B cell (primary cell): ENCODE measurements at regions not wholly inside any gene's neighbourhood (a gene's known extent, or its start where the extent isn't known, plus 50 kb on each side); places are given as distances from the start of the nearest gene placed in this dataset.

Source experiments
- ATAC-seq: fragments of 200-7000 bp; cut with Tn5 transposase; one replicate; pipeline ENCODE4 v1.10.0; 2021; ENCODE audit warnings: low read depth, mild to moderate bottlenecking, moderate number of reproducible peaks, moderate library complexity
- CTCF ChIA-PET: fragments of 350-600 bp; sonication (Branson Sonifier 250); formaldehyde crosslinking; loops from one replicate; lab custom pipeline; 2021; ENCODE audit warnings: antibody characterized with exemption, inconsistent platforms; lab: Charles Lee
- POLR2A ChIA-PET: fragments of 350-600 bp; sonication (Branson Sonifier 250); formaldehyde crosslinking; loops from one replicate; lab custom pipeline; 2021; ENCODE audit warnings: antibody characterized with exemption; lab: Charles Lee
- DNase-seq: peaks from one replicate; pipeline ENCODE4 v3.0.0; 2013
- H2AFZ ChIP-seq: 2 replicates; pipeline ENCODE4 v1.6.1; 2012; ENCODE audit warnings: mild to moderate bottlenecking, low read depth, low read length; ENCODE audit not compliant: insufficient read depth, poor library complexity, severe bottlenecking
- H3K27ac ChIP-seq, 2 donors: 1 replicate in 1 of 2; 2 replicates in 1 of 2; pipeline ENCODE4 v1.5.1; 2012 to 2013; ENCODE audit warnings: low read length in 2 of 2, mild to moderate bottlenecking in 2 of 2, moderate library complexity in 1 of 2
- H3K27me3 ChIP-seq, 4 experiments: fragments of 200-600 bp in 1 of 4; sonication (generic) in 1 of 4; replicated peaks in 1 of 4; 1 replicate in 2 of 4; 2 replicates in 2 of 4; pipeline versions ENCODE4 v1.6.1 to v1.7.0; 2013 to 2016; ENCODE audit warnings: low read length in 3 of 4, mild to moderate bottlenecking in 2 of 4, mixed read lengths in 1 of 4, moderate library complexity in 1 of 4; ENCODE audit not compliant: insufficient read depth in 4 of 4, control insufficient read depth in 3 of 4; ENCODE audit errors: control extremely low read depth in 1 of 4
- H3K36me3 ChIP-seq, 2 experiments: replicated peaks in 1 of 2; 1 replicate in 1 of 2; 2 replicates in 1 of 2; pipeline versions ENCODE4 v1.6.1 to v1.7.1; 2013; ENCODE audit warnings: low read length in 1 of 2; ENCODE audit not compliant: insufficient read depth in 2 of 2, control insufficient read depth in 1 of 2; ENCODE audit errors: control extremely low read depth in 1 of 2, extremely low read depth in 1 of 2
- H3K4me1 ChIP-seq, 2 donors: fragments of 200-600 bp in 1 of 2; sonication (generic) in 1 of 2; 1 replicate in 1 of 2; 2 replicates in 1 of 2; pipeline versions ENCODE4 v1.5.1 to v1.6.1; 2013 to 2017; ENCODE audit warnings: low read length in 2 of 2; ENCODE audit not compliant: control insufficient read depth in 2 of 2, insufficient read depth in 2 of 2
- H3K4me2 ChIP-seq: replicated peaks from 2 replicates; pipeline ENCODE3; 2012; ENCODE audit warnings: mild to moderate bottlenecking, low read depth, low read length; ENCODE audit not compliant: poor library complexity, severe bottlenecking
- H3K4me3 ChIP-seq, 5 experiments: fragments of 200-600 bp in 1 of 5; sonication (generic) in 1 of 5; 1 replicate in 3 of 5; 2 replicates in 2 of 5; pipeline versions ENCODE4 v1.5.1 to v1.7.0; 2011 to 2016; ENCODE audit warnings: low read length in 4 of 5, mild to moderate bottlenecking in 4 of 5, low read depth in 2 of 5, control low read depth in 1 of 5, moderate library complexity in 1 of 5; ENCODE audit not compliant: insufficient read depth in 1 of 5; ENCODE audit errors: control extremely low read depth in 1 of 5, extremely low read depth in 1 of 5
- H3K79me2 ChIP-seq: fragments of 200-600 bp; sonication (generic); one replicate; pipeline ENCODE4 v1.6.0; 2016; ENCODE audit warnings: low read length; ENCODE audit not compliant: control insufficient read depth, insufficient read depth
- H3K9ac ChIP-seq: fragments of 200-600 bp; sonication (generic); 2 replicates; pipeline ENCODE4 v1.6.1; 2017; ENCODE audit warnings: mild to moderate bottlenecking, low read length, moderate library complexity
- H3K9me3 ChIP-seq, 3 donors: one replicate each; pipeline versions ENCODE4 v1.6.1 to v1.7.1; 2013; ENCODE audit warnings: low read length in 2 of 3; ENCODE audit not compliant: control insufficient read depth in 2 of 3, insufficient read depth in 1 of 3; ENCODE audit errors: control extremely low read depth in 1 of 3
- H4K20me1 ChIP-seq: 2 replicates; pipeline ENCODE4 v1.6.0; 2012; ENCODE audit warnings: mild to moderate bottlenecking, low read length; ENCODE audit not compliant: insufficient read depth, control insufficient read depth, poor library complexity, severe bottlenecking
- H3K27ac Mint-ChIP-seq: one replicate; pipeline ENCODE4 v1.8.0; 2021; ENCODE audit warnings: mixed read lengths
- H3K27me3 Mint-ChIP-seq: one replicate; pipeline ENCODE4 v1.8.0; 2021; ENCODE audit warnings: mixed read lengths
- H3K4me1 Mint-ChIP-seq: one replicate; pipeline ENCODE4 v1.8.0; 2021; ENCODE audit warnings: mixed read lengths
- H3K4me3 Mint-ChIP-seq: one replicate; pipeline ENCODE4 v1.8.0; 2021; ENCODE audit warnings: mixed read lengths
- H3K9me3 Mint-ChIP-seq: one replicate; pipeline ENCODE4 v1.8.0; 2022; ENCODE audit warnings: mixed read lengths; ENCODE audit not compliant: insufficient read depth
- EZH2 ChIP-seq: IDR thresholded peaks from 2 replicates; pipeline ENCODE4 v1.6.1; 2012; ENCODE audit warnings: borderline replicate concordance, low read depth, mild to moderate bottlenecking, moderate library complexity, low read length; ENCODE audit not compliant: insufficient read depth, poor library complexity, severe bottlenecking
- WGBS: methylation state at CpG from one replicate; pipeline ENCODE4 v1.1.5; 2013; ENCODE audit warnings: missing lambda C conversion rate; ENCODE audit not compliant: insufficient coverage; 5-methylcytosine and 5-hydroxymethylcytosine counted together
- intact Hi-C: fragments of 100-400 bp; cut with micrococcal nuclease; formaldehyde crosslinking; loops from one replicate; pipeline ENCODE4 v1.10.0; 2022
- TF ChIP-seq, protein P1 (sequence below): fragments of 200-600 bp; IDR thresholded peaks from one replicate; pipeline ENCODE4 v1.8.0; 2022; ENCODE audit warnings: antibody characterized with exemption, mild to moderate bottlenecking

DNA sequence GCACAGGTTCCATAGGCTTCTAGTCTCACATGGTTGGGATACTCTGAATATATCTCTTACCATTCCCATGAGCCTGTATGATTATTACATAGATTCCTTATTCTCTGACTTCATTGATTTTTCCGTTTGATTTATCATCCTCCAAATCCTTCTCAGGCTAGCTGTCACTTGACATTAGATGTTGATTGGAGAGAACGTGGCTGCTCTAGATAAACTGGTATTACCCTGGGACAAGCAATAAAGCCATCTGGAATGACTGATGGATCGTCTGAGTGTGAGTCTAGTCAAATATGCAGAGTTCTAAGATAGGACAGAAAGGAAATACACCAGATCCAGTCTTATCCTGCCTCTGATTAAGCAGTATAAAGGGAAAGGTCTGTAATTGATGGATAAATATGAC, 325.6 kb upstream of the EPHA4 start:
- no peak overlapping the region for H3K4me3 Mint-ChIP-seq
- ChIA-PET POLR2A (no interaction called here), CTCF (no interaction called here)
- no peak overlapping the region for H3K27ac ChIP-seq
- H3K79me2 ChIP-seq = no peaks in the 10 kb centered on the region
- no peak overlapping the region for H2AFZ ChIP-seq
- H3K4me2 ChIP-seq = no peak overlapping the region
- no peak for ATAC-seq
- peaks cover 2% of the 10 kb centered on the region for H3K9me3 Mint-ChIP-seq
- DNase-seq = no peak
- WGBS = no CpG with 5 or more reads among the region's 3 CpGs
- H3K9ac ChIP-seq = no peak overlapping the region
- intact Hi-C loops = no loop called here
- H3K9me3 ChIP-seq = peaks cover 0 to 4% (median 0%) of the 10 kb centered on the region in 3 donors
- no peak for TF ChIP-seq EZH2
- TF ChIP-seq, protein P1, sequence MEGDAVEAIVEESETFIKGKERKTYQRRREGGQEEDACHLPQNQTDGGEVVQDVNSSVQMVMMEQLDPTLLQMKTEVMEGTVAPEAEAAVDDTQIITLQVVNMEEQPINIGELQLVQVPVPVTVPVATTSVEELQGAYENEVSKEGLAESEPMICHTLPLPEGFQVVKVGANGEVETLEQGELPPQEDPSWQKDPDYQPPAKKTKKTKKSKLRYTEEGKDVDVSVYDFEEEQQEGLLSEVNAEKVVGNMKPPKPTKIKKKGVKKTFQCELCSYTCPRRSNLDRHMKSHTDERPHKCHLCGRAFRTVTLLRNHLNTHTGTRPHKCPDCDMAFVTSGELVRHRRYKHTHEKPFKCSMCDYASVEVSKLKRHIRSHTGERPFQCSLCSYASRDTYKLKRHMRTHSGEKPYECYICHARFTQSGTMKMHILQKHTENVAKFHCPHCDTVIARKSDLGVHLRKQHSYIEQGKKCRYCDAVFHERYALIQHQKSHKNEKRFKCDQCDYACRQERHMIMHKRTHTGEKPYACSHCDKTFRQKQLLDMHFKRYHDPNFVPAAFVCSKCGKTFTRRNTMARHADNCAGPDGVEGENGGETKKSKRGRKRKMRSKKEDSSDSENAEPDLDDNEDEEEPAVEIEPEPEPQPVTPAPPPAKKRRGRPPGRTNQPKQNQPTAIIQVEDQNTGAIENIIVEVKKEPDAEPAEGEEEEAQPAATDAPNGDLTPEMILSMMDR = no peak
- H3K4me3 ChIP-seq = no peak overlapping the region
- no peaks in the 10 kb centered on the region for H3K4me1 ChIP-seq
- no peaks in the 10 kb centered on the region for H3K4me1 Mint-ChIP-seq
- H3K27ac Mint-ChIP-seq = no peak overlapping the region
- H3K27me3 ChIP-seq = no peaks in the 10 kb centered on the region
- H3K36me3 ChIP-seq = no peaks in the 10 kb centered on the region
- H3K27me3 Mint-ChIP-seq = no peaks in the 10 kb centered on the region
- H4K20me1 ChIP-seq = no peaks in the 10 kb centered on the region

DNA sequence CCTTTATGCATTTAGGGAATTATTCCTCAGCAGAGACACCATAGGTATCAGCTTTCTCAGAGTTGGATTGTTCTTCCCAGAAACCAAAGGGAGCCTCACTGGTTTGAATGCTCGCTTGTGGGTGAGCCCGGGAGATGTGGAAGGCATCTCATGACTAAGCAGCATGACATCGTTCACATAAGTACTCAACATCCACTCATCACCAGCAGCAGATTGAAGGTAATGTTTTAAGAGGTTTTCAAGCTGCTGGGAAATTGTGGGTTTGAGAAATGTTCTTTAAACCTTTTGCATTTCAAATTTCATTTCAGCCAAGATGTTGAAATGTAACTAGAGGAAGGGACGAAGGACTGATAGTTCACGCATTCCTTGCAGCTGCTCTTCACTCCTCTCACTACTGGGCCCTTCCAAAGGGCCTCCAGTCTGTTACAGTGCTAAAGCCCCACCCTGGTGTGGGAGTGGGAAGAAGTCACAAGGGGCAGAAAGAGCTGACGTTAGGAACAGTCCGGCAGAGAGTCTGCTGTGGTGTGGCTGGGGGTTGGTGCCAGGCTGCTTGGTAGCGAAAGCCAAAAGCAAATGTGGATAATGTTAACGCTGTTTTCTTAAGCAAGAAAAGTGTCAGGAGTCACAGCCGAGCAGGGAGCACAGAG, 324.5 kb upstream of the EPHA4 start:
- no peaks in the 10 kb centered on the region for H3K27me3 Mint-ChIP-seq
- H3K27ac Mint-ChIP-seq = no peak overlapping the region
- Histone ChIP-seq H3K4me3 (no peak overlapping the region), H3K9ac (no peak overlapping the region), H3K27ac (no peak overlapping the region), H3K27me3 (no peaks in the 10 kb centered on the region), H3K36me3 (no peaks in the 10 kb centered on the region), H3K79me2 (no peaks in the 10 kb centered on the region), H4K20me1 (no peaks in the 10 kb centered on the region), H3K4me2 (no peak overlapping the region), H3K9me3 (peaks cover 0 to 4% (median 0%) of the 10 kb centered on the region in 3 donors), H3K4me1 (no peaks in the 10 kb centered on the region), H2AFZ (no peak overlapping the region)
- no peak for DNase-seq
- ATAC-seq = no peak
- no peak overlapping the region for H3K4me3 Mint-ChIP-seq
- ChIA-PET POLR2A (no interaction called here), CTCF (no interaction called here)
- peaks cover 2% of the 10 kb centered on the region for H3K9me3 Mint-ChIP-seq
- TF ChIP-seq EZH2 = no peak
- TF ChIP-seq, protein P1 = no peak
- intact Hi-C loops = no loop called here
- H3K4me1 Mint-ChIP-seq = no peaks in the 10 kb centered on the region
- WGBS = 76% methylated on average over 5 of the region's 10 CpGs
